ENCODE measurements at regions not wholly inside any gene's neighbourhood (a gene's known extent, or its start where the extent isn't known, plus 50 kb on each side); places are given as distances from the start of the nearest gene placed in this dataset.

DNA sequence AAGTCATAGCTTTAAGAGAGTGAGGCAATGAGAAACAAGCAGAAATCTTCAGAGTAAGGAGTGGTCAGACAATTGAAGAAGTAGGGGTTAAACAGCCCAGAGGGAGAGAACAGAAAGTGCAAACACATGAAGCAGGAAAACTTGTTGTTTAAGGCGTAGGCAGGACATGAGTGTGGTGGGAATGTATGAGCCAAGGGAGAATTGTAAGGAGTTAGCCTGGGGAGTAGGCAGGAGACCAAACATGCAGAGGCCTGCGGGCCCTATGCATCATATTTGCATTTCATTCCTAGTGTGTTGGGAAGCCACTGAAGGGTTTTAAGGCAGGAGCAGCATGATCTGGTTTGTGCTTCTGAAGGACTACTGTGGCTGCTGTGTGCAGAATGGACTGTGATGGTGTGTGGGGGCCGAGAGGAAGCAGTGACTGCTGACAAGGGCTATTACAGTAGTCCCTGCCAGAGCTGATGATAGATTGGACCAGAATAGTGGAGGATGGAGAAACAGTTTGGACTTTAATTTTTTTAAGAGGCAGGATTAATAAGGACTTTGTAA lies 179.9 kb upstream of the C11orf87 start:
- no peak overlapping the region for H3K9ac ChIP-seq
- H3K9me3 ChIP-seq (ENCODE audit: control insufficient read depth, low read length), result no peaks in the 10 kb centered on the region
- TF ChIP-seq, protein P1, sequence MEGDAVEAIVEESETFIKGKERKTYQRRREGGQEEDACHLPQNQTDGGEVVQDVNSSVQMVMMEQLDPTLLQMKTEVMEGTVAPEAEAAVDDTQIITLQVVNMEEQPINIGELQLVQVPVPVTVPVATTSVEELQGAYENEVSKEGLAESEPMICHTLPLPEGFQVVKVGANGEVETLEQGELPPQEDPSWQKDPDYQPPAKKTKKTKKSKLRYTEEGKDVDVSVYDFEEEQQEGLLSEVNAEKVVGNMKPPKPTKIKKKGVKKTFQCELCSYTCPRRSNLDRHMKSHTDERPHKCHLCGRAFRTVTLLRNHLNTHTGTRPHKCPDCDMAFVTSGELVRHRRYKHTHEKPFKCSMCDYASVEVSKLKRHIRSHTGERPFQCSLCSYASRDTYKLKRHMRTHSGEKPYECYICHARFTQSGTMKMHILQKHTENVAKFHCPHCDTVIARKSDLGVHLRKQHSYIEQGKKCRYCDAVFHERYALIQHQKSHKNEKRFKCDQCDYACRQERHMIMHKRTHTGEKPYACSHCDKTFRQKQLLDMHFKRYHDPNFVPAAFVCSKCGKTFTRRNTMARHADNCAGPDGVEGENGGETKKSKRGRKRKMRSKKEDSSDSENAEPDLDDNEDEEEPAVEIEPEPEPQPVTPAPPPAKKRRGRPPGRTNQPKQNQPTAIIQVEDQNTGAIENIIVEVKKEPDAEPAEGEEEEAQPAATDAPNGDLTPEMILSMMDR (IDR thresholded peaks at IDR 0.05), result no peak
- H3K4me3 ChIP-seq (ENCODE audit: low read depth, low read length), result no peak overlapping the region
- no peaks in the 10 kb centered on the region for H3K79me2 ChIP-seq
- H3K36me3 ChIP-seq (ENCODE audit: control insufficient read depth, insufficient read depth, low read length), result no peaks in the 10 kb centered on the region
- H3K4me1 ChIP-seq, result no peaks in the 10 kb centered on the region
- H2AFZ ChIP-seq, result no peak overlapping the region
- H3K27ac ChIP-seq, result no peak overlapping the region
- H3K27me3 ChIP-seq (ENCODE audit: control insufficient read depth, insufficient read depth, low read length), result no peaks in the 10 kb centered on the region
- H3K4me2 ChIP-seq (ENCODE audit: low read length), result no peak overlapping the region

DNA sequence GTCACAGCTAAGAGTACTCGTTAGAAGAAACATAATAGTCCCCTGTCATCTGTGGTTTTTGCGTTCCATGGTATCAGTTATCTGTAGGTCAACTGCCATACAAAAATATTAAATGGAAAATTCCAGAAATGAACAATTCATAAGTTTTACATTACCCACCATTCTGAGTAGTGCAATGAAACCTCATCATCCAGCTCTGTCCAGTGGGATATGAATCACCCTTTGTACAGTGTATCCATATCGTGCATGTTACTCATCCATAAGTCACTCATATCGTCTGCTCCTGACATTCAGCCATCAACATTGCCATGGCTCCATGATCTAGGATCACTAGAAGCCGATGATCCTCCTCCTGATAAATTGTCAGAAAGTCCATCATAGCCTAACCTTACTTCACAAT lies 174.9 kb upstream of the C11orf87 start:
- no peak overlapping the region for H2AFZ ChIP-seq
- H3K79me2 ChIP-seq, result no peaks in the 10 kb centered on the region
- H3K4me1 ChIP-seq, result no peaks in the 10 kb centered on the region
- no peaks in the 10 kb centered on the region for H3K9me3 ChIP-seq (ENCODE audit: control insufficient read depth, low read length)
- no peak overlapping the region for H3K27ac ChIP-seq
- no peaks in the 10 kb centered on the region for H3K27me3 ChIP-seq (ENCODE audit: control insufficient read depth, insufficient read depth, low read length)
- H3K4me2 ChIP-seq (ENCODE audit: low read length), result no peak overlapping the region
- no peak overlapping the region for H3K9ac ChIP-seq
- TF ChIP-seq, protein P1 (IDR thresholded peaks at IDR 0.05), result no peak
- H3K36me3 ChIP-seq (ENCODE audit: control insufficient read depth, insufficient read depth, low read length), result no peaks in the 10 kb centered on the region
- H3K4me3 ChIP-seq (ENCODE audit: low read depth, low read length), result no peak overlapping the region

DNA sequence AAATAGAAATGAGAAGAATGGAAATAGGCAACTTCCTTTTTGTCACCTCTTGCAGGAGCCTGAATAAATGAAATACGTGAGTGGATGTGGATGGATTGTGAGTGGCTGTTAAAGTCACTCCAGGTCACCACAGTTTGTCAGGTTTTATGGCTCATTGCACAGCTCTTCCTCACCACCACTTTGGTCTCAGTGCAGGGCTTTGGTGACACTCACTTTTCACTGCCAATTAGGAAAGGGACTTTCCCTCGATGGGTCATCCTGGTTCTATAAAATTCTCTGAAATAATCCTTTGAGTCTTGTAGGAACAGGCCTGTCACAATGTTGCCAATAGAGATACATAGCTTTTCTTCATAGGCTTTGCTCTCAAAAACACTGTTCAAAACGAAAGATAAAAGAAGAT lies 172.4 kb upstream of the C11orf87 start:
- no peaks in the 10 kb centered on the region for H3K79me2 ChIP-seq

DNA sequence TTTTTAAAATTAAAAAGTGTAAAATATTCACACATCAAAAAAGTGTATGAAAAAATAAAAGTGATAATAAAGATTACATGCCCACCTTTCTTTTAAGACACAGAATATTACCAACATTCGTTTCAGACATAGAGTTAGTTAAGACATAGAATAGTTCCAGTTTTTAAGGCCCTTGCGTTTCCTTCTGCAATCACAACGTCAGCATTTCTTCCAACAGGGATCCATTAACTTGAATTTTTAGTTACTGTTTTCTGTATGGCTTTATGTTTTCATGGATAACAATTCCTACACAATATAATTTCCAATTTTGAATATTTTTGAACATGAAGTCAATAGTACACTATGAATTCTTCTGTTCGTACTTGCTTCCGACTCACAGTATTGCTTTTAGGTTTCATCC lies 170.8 kb upstream of the C11orf87 start:
- Histone ChIP-seq H3K36me3 (ENCODE audit: control insufficient read depth, insufficient read depth, low read length) (no peaks in the 10 kb centered on the region), H3K27ac (no peak overlapping the region)
- TF ChIP-seq, protein P1 (IDR thresholded peaks at IDR 0.05), result no peak

More for the DNA sequence above, 172.4 kb upstream of the C11orf87 start:
- Histone ChIP-seq H3K4me1 (no peaks in the 10 kb centered on the region), H3K4me3 (ENCODE audit: low read depth, low read length) (no peak overlapping the region), H2AFZ (no peak overlapping the region), H3K27ac (no peak overlapping the region), H3K9me3 (ENCODE audit: control insufficient read depth, low read length) (no peaks in the 10 kb centered on the region), H3K36me3 (ENCODE audit: control insufficient read depth, insufficient read depth, low read length) (no peaks in the 10 kb centered on the region), H3K27me3 (ENCODE audit: control insufficient read depth, insufficient read depth, low read length) (no peaks in the 10 kb centered on the region), H3K9ac (no peak overlapping the region), H3K4me2 (ENCODE audit: low read length) (no peak overlapping the region)
- TF ChIP-seq, protein P1 (IDR thresholded peaks at IDR 0.05), result no peak

DNA sequence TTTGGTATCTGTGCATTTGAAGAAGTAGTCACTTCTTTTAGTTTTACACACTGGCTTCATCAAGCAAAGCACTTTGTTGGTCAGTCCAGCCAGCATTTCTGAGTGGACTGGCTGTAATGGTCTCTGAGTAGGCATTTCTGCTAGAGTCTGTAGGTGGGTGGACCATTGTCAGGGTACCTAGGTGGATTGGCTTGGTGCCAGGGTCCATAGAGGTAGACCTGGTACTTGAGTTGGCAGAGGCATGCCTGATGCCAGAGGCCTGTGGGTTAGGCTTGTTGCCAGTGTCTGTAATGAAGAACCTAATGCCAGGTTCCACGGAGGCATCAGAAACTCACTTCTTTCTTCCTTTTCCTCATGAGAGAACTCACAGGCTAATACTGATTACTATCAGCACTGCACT lies 157.9 kb upstream of the C11orf87 start:
- no peak overlapping the region for H3K9ac ChIP-seq
- H3K4me1 ChIP-seq, result no peaks in the 10 kb centered on the region
- H3K4me2 ChIP-seq (ENCODE audit: low read length), result no peak overlapping the region
- no peaks in the 10 kb centered on the region for H3K79me2 ChIP-seq
- no peaks in the 10 kb centered on the region for H3K9me3 ChIP-seq (ENCODE audit: control insufficient read depth, low read length)
- H3K36me3 ChIP-seq (ENCODE audit: control insufficient read depth, insufficient read depth, low read length), result no peaks in the 10 kb centered on the region
- no peak overlapping the region for H2AFZ ChIP-seq
- TF ChIP-seq, protein P1 (IDR thresholded peaks at IDR 0.05), result no peak
- no peak overlapping the region for H3K27ac ChIP-seq
- H3K4me3 ChIP-seq (ENCODE audit: low read depth, low read length), result no peak overlapping the region
- H3K27me3 ChIP-seq (ENCODE audit: control insufficient read depth, insufficient read depth, low read length), result no peaks in the 10 kb centered on the region

More for the DNA sequence above, 170.8 kb upstream of the C11orf87 start:
- no peak overlapping the region for H2AFZ ChIP-seq
- H3K9ac ChIP-seq, result no peak overlapping the region
- no peak overlapping the region for H3K4me3 ChIP-seq (ENCODE audit: low read depth, low read length)
- H3K9me3 ChIP-seq (ENCODE audit: control insufficient read depth, low read length), result no peaks in the 10 kb centered on the region
- no peak overlapping the region for H3K4me2 ChIP-seq (ENCODE audit: low read length)
- no peaks in the 10 kb centered on the region for H3K79me2 ChIP-seq
- H3K27me3 ChIP-seq (ENCODE audit: control insufficient read depth, insufficient read depth, low read length), result no peaks in the 10 kb centered on the region
- H3K4me1 ChIP-seq, result no peaks in the 10 kb centered on the region
